HG03571 (cell line): ENCODE measurements at regions not wholly inside any gene's neighbourhood (a gene's known extent, or its start where the extent isn't known, plus 50 kb on each side); places are given as distances from the start of the nearest gene placed in this dataset.

Source experiments
- ATAC-seq: cut with Tn5 transposase; IDR thresholded peaks from one replicate; pipeline ENCODE4 v1.9.1; 2021; ENCODE audit not compliant: unreplicated experiment

DNA sequence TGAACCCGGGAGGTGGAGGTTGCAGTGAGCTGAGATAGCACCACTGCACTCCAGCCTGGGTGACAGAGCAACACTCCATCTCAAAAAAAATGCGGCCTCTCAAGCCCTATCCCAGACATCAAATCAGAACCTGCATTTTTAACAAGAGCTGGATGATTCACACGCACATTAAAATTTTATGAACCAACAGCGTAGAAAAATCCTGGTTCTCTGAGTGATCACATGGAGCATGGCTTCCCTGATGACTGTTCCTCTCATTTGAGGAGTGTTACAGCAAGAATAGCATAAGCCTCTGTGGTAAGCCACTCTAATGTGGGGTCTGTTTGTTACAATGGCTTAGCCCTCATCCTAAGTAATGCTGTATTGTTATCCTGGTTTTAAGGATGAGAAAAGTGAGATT lies 163.6 kb downstream of the BRMS1L start:
- ATAC-seq = no peak

DNA sequence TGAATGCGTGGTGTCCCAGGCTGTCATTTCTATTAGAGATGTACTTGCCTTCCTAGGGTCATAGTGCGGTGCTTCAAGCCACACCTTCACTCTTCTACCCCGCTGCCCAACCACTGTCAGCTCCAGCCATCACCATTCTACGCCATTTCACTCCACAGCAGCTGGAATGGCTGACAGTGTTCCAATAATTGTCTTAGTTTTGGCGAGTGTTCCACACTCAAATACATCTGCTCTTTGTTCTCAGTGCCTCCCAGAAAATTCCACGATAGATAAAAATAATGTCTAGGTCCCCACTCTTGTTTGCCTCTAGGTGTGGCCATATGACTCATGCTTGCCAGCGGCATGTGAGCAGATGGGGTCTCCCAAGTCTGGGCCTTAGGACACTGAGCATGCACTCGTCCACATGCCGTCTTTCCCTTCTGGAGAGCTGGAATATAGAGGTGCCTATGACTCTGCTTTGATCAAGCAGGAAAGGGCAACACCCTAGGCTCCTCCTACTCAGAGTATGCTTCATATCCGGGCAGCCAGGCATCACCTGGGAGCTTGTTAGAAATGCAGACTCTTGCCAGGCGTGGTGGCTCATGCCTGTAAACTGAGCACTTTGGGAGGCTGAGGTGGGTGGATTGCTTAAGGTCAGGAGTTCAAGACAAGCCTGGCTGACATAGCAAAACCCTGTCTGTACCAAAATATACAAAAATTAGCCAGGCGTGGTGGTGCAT lies 163.0 kb downstream of the BRMS1L start:
- no peak for ATAC-seq

DNA sequence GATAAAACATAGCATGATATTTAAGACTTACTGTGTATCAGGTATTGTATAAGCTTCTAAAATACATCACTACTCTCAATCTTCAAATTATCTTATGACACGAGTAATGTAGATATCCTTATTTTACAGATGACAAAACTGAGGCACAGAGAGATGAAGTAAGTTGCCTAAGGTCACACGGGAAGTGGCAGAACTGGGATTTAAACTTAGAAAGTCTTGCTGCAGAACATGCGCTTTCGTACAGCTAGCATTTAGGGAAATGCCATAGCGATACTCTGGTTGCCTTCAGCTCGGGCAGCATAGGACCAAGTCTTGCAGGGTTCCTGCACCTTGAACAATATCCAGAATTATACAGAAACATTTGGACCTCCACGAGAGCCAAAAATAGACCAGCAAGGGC lies 162.4 kb downstream of the BRMS1L start:
- ATAC-seq = no peak

DNA sequence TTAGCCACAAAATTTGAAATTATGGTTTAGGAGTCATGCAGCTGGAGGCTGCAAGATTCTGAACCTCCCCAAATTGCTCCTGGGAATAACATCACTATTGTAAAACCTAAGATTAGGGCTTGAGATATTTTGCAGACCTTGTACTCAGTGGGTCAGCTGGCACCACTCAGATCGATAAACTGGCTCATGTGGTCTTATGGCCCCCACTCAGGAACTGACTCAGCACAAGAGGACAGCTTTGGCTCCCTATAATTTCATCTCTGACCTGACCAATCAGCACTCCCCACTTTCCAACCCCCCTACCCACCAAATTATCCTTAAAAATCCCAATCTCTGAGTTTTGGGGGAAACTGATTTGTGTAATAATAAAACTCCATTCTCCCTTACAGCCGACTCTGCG lies 161.6 kb downstream of the BRMS1L start:
- ATAC-seq = no peak

DNA sequence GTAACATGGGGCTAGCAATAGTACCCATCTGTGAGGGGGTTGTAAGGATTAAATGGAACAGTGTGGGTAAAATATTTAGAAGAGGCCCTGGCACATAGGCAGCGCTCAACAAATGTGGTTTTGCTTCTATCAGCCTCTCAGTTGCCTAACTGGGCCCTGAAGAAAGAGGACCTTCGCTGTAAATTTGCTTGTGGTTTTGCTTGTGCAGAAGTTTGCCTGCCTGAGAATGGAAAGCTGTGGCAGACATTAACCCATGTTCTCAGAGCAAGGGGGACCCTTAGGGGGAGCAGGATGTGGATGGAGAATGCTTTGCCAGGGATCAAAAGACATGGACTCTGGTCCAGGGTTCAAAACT lies 160.1 kb downstream of the BRMS1L start:
- ATAC-seq = peak; percentile 69

DNA sequence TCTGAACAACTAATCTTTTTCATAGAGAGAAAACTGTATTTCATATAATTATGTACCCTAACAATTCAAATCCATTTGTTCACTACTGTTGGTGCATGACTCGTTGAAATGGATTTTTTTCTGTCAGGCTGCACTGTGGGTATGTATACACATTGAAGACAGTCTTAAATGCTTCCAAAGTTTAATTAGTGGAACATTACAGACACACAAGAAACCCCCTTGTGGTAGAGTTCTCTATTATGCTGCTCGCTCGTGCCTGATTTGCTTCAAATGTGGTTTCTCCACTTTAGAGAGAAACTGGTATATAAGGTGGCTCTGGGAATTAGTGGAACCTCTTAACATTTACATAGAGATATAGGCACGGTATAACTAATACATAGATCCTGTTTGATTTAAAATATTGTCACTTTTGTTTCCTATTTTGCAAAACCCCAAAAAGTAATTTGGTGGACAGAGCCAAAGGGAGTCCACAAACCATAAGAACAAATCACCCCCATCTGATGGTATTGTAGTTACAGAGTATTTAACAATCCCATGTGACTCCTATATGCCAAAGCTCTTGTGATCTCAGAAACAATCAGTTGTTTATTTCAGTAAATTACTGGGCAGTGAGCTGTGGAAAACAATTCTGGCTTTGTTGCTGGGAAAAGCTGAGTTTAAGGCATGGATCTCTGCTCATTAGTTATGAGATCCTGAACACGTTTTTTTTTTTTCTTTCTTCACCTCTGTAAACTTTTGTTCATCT lies 159.5 kb downstream of the BRMS1L start:
- peak; percentile 6 for ATAC-seq

DNA sequence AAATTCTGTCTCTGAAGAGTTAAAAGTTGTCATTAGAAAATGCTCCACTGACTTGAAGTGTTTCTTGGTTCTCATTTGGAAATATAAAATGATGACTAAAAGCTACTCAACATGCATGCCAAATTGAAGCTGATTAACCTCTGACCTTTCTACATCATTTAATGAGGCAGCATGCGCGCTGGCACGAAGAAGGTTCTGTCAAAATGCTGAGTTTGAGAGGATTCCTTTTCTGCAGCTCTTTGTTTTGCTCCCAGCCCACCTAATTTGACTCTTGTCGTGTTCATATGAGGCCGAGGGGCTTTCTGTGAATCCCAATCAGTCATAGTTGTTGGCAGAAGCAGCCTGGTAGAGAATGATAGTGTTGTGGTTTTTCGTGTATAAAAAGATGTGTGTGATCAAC lies 153.4 kb downstream of the BRMS1L start:
- no peak for ATAC-seq

DNA sequence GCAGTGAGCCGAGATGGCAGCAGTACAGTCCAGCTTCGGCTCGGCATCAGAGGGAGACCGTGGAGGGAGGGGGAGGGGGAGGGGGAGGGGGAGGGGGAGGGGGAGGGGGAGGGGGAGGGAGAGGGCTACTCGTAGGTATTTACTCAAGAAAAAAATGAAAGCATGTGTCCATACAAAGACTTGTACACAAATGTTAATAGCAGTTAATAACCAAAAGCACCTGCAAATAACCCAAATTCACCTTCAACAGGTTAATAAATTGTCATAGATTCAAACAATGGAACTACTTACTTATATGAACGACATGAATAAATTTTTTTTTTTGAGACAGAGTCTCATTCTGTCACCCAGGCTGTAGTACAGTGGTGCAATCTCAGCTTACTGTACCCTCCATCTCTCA lies 152.4 kb downstream of the BRMS1L start:
- no peak for ATAC-seq

DNA sequence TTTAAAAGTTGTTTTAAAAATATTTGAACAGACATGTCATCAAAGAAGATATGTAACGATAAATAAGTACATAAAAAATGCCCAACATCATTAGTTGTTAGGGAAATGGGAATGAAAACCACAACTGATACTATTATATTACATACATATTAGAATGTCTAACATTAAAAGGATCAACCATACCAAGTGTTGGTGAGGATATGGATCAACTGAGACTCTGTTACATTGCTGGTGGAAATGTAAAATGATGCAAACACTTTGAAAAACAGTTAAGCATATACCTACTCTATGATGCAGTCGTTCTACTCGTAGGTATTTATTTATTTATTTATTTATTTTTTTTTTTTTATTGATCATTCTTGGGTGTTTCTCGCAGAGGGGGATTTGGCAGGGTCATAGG lies 149.7 kb downstream of the BRMS1L start:
- ATAC-seq = no peak

DNA sequence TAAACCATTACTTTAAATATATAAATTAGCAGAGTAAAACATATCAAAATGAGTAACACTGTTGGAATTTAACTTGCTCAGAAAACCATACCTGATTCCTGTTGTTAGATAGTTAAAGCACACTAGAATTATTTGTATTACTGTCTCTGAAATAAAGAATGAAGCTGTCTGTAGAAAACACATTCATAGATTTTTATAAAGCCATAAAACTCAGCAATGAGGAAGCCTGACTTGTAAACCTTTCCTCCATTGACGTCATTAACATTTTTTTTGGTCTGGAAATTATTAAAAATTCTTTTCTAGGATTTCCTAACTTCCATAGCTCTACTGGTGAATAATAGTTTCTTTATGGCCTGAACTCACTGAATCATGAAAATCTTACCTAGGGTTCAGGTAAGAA lies 147.6 kb downstream of the BRMS1L start:
- ATAC-seq = no peak

DNA sequence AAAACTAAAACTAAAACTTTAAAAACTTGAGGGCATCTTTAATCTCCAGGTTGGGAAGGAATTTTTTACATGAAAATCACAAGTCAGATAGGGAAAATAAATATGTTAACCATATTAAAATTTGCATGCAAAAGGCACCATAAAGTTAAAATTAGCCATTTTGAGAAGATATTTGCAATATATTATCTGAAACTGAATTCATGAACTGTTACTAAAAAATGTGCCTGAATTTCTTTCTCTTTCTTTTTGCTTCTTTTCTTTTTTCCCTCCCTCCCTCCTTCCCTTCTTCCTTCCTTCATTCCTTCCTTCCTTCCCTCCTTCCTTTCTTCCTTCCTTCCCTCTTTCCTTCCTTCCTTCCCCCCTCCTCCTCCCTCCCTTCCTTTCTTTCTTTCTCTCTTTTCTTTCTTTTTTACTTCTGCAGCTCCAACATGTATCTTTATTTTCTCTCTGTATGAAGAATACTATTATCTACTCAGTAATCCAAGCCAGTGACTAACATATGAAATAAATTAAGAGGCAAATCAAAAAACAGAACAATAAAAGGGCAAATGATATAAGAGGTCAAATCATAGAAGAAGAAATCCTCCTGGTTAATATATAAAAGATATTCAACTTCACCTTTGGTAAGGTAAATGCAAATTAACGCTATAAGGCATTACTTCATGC lies 146.0 kb downstream of the BRMS1L start:
- ATAC-seq = no peak

DNA sequence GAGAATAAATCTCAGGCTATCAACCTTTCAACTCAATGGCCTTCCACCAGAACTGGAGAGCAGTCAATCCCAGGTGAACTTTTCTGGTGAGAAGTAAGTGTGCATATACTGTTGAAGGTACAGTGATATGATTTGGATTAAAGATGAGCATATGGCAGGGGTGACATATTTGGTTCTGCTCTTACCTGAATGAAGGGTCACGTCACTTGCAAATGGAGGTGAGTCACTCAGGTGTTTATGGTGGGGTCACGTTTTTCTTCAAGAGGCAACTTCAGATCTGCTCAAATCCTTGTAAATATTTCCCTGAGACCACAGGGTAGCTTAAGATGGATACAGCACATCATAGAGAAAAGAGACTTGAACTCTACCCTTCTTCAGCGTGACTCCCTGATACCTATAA lies 143.2 kb downstream of the BRMS1L start:
- ATAC-seq = no peak

DNA sequence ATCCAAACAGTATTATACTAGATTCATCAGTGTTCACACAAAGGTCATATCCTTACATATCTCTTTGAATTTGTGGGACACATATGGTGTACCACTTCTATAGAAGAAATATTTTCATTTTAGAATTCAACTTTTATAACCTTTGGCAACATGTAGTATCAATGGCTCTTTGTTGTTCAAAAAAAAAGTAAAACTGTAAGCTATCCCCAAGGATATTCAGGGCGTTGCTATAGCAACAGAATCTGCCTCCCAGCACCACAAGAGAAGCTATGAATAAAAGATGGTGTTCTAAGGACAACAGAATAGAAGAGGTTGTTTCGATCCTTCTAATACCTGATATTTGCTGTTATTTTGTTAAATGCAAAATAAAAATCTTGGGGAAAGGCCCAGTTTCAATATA lies 139.3 kb downstream of the BRMS1L start:
- ATAC-seq = no peak

DNA sequence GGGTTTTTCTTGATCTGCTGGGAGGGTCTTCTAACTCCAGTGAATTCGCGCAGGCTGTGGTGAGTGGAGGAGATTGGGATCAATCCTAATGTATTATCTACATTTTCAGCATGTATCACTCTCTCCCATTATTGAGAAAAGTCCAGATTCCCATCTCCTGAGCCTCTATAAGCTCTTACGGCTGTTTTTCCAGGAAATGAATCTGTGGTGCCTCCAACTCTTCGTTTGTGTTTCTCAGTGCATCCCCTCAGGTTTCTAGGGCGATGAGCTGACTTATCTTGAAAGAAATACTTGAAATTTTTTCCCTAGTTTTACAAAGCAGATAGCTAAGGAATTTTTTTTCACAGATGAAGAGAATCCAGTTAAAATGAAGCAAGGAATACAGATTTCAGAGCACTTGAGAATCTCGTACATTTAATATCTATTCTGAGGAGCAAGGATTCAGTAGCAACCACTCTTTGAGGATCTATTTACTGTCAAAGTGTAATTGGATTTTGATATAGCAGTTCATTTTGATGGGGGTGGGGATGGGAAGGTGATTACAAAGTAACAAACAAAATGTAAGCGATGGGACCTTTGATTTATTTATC lies 138.7 kb downstream of the BRMS1L start:
- ATAC-seq = no peak

DNA sequence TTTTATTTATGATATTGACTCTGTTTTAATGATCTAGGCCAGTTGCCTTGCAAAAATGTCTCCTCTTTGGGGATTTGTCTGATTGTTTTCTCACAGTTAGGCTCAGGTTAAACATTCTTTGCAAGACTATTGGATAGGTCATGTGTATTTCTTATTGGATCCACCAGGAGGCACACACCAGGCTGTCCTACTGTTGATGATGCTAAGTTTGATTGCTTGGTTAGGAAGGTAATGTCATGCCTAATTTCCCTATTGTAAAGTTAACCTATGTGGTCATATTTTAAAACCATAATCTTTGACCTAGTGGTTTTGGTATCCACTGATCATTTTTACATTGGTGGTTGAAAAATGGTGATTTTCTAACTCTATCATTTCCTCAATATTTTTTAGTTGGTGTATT lies 137.1 kb downstream of the BRMS1L start:
- ATAC-seq = no peak

DNA sequence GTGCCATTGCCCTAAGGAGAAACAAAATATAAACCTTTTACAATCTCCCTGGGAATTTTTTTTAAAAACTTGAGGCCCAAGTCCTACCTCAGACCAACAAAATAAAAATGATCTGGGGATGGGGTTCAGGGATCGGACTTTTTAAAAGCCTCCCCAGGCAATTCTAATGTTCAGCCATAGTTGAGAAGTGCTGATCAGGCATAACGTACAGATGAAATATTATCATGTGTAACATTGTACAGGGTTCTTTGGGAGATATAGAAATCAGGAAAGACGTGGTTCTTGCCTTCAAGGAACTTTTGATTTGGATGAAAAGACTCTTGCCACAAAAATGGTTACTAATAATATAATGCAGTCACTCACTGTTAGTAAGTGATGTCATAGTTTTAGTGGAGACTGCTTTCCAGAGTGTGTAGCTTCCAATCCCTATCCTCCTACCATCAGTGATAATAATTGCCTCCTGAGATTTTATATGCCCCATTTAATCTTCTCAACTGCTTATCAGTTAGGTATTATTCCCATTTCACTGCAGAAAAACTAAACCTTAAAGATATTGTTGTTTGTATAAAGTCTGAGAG lies 135.6 kb downstream of the BRMS1L start:
- no peak for ATAC-seq

DNA sequence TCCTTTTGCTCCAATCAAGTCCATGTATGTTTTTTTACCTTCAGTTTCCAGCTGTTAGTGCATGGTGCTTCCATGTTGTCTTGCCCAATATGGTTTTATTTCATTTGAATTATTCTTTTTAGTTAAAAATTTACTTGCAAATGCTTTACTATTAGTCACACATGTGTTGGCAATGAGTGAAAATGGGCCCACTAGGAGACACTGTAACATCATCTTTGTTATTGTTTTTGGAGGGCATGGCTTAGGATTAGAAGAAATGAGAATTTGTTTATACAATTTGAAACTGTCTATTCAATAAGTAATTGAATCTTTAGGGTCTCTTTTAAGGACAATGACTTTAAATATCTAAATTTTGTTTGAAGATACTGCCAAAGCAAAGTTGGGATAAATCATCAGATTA lies 133.7 kb downstream of the BRMS1L start:
- ATAC-seq = no peak

DNA sequence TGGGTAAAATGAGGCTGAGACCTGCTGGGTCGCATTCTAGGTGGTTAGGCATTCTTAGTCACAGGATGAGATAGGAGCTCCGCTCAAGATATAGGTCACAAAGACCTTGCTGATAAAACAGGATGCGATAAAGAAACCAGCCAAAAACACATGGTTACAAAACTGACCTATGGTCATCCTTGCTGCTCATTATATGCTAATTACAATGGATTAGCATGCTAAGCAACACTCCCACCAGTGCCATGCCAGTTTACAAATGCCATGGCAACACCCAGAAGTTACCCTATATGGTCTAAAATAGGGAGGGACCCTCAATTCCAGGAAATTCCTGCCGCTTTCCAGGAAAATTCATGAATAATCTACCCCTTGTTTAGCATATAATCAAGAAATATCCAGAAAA lies 132.4 kb downstream of the BRMS1L start:
- ATAC-seq = no peak

DNA sequence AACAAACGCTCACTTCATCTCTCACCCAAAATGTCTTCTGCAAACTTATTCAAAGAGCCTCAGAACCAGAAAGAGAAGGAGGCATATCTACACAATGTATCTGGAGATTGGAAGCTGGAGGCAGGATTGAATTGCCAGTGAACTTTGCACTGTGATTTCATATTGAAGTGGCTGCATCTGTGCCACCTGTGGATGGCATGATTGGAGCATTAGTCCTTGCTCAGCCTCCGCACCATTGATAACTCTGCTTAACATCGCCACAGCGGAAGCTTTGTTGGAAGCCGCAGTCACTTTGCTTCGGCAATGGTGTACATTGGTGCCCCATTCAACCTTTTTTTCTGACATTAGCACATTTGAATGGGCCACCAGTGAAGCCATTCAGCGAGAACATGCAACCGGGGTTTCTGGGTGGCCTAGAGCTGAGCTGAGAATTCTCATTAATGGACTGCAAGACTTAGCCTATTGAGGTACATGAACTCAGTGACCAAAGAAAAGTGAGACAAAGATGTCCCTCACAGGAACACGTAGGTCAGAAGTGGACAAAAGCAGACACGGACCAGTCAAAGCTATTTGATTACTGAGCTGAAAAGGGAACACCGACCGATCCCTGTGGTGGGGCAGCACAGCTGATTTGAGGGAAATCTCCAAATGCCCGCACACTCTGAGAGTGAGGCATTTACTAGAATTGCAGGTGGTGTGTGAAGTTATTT lies 130.4 kb downstream of the BRMS1L start:
- ATAC-seq = no peak

DNA sequence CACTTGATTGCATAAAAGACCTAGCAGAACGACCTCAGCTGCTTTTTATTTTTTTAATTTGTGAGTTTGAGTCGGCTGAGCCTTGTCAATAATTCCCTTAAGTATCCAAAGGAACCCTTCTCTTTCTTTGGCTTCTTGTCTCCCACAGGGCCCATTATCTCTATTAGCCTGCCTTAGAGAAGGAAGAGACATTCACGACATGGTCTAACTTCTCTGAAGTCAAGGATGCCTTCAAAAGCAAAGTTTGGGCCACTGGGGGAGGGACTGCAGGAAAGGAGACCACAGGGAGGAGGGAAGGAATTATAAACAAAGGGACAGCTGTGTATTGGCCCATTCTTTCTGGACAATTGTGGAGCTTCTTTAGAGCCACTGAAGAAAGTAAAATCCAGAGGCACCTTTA lies 126.4 kb downstream of the BRMS1L start:
- ATAC-seq = no peak

DNA sequence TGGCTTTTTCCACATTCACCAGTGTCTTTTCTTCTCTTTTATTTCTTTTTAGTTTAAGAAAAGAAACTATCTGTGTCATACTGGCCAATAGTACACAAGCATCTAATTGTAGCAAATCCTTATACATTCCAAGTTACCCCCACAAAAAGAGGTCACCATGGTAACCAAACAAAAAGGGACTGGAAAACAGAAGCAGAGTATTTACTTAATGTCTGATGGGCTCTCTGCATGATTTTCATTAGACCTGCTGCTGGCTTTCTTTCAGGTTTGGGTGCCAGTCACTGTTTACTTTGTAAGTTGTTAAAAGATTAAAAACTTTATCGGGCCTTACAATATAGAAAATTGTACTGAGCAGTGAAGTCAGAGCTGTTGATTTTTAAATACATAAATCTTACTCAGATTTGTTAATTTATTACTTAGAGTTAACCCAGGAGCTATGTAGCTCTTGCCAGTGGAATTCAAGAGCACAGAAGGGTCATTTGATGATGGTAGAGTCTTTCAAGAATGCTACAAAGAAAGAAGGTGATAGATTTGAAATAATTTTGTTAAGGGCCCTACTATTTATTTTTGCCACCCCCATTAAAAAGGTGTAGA lies 123.9 kb downstream of the BRMS1L start:
- no peak for ATAC-seq
